Peyer's patch (tissue), 4 donors: ENCODE measurements at regions not wholly inside any gene's neighbourhood (a gene's known extent, or its start where the extent isn't known, plus 50 kb on each side); places are given as distances from the start of the nearest gene placed in this dataset.

Experiments used
- DNase-seq, 3 donors: peaks; one replicate each; pipeline ENCODE4 v3.0.0-alpha.2; 2017 to 2019
- H3K27ac ChIP-seq, 4 donors: fragments of 200-600 bp; sonication (generic); one replicate each; pipeline ENCODE4 v1.5.1; 2016 to 2019
- H3K27me3 ChIP-seq, 2 donors: fragments of 200-600 bp; sonication (generic); one replicate each; pipeline ENCODE4 v1.5.1; 2019
- H3K36me3 ChIP-seq, 3 donors: fragments of 200-600 bp; sonication (generic); one replicate each; pipeline ENCODE4 v1.5.1; 2016 to 2019
- H3K4me1 ChIP-seq, 4 donors: fragments of 200-600 bp; sonication (generic); one replicate each; pipeline ENCODE4 v1.5.1; 2016 to 2019
- H3K4me3 ChIP-seq, 4 donors: fragments of 200-600 bp; sonication (generic); 1 replicate in 3 of 4; 2 replicates in 1 of 4; pipeline ENCODE4 v1.5.1; 2016 to 2019; ENCODE audit warnings: mild to moderate bottlenecking in 1 of 4
- H3K9me3 ChIP-seq, 4 donors: fragments of 200-600 bp; sonication (generic); one replicate each; pipeline ENCODE4 v1.5.1; 2016 to 2019; ENCODE audit warnings: mild to moderate bottlenecking in 1 of 4
- POLR2A ChIP-seq, 2 donors: fragments of 450-650 bp; IDR thresholded peaks; one replicate each; pipeline ENCODE4 v1.5.1; 2017; ENCODE audit warnings: antibody characterized with exemption in 2 of 2, mild to moderate bottlenecking in 2 of 2, moderate library complexity in 2 of 2
- TF ChIP-seq, protein P1 (sequence below), 6 experiments: fragments of 450-650 bp in 4 of 6; fragments of 200-600 bp in 2 of 6; sonication (generic) in 1 of 6; IDR thresholded peaks; one replicate each; pipeline ENCODE4 v1.5.1; 2017 to 2019; ENCODE audit warnings: antibody characterized with exemption in 6 of 6, mild to moderate bottlenecking in 3 of 6, moderate library complexity in 1 of 6

DNA sequence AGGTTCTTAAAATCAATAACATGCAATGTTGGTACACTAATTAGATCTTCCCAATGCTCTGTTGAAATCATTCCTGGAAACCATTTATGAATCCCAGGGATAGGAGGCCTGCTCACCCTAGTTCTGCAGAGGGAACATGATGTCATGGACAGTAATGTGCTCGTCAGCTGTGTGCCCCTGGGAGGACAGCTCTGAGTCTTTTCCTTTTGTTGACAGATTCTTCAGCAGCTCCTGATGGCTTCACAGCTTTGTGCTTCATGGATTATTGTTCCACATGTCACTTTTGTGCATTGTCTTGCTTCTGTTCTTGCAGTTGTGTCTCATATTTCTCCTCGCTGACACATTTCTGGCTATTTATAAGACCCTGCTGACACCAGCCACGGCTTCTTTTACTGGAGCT lies 367.5 kb downstream of the CCSER2 start:
- Histone ChIP-seq H3K27ac (no peak overlapping the region), H3K4me3 (no peak overlapping the region), H3K9me3 (no peaks in the 10 kb centered on the region), H3K4me1 (no peaks in the 10 kb centered on the region), H3K36me3 (no peaks in the 10 kb centered on the region), H3K27me3 (no peaks in the 10 kb centered on the region)
- DNase-seq: no peak
- TF ChIP-seq, protein P1, sequence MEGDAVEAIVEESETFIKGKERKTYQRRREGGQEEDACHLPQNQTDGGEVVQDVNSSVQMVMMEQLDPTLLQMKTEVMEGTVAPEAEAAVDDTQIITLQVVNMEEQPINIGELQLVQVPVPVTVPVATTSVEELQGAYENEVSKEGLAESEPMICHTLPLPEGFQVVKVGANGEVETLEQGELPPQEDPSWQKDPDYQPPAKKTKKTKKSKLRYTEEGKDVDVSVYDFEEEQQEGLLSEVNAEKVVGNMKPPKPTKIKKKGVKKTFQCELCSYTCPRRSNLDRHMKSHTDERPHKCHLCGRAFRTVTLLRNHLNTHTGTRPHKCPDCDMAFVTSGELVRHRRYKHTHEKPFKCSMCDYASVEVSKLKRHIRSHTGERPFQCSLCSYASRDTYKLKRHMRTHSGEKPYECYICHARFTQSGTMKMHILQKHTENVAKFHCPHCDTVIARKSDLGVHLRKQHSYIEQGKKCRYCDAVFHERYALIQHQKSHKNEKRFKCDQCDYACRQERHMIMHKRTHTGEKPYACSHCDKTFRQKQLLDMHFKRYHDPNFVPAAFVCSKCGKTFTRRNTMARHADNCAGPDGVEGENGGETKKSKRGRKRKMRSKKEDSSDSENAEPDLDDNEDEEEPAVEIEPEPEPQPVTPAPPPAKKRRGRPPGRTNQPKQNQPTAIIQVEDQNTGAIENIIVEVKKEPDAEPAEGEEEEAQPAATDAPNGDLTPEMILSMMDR (IDR thresholded peaks at IDR 0.05): no peak

DNA sequence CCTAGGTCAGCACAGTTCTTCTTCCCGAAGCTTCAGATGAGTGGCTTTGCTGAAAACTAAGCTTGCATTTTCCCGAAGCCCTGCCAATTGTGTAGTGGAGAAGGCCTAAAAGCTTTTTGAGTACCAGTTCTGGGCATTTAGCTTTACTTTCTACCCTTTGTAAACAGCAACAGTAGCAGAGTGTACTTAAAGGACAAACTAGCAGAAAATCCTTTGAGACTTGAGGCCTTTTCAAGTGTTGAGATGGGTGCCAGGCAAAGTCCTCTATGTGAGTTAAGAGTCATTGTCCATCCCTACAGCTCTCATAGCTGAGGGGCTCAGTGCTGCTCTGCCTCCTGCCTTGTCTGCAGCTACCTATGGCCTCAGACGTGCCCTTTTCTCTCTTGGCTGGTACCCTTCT lies 368.2 kb downstream of the CCSER2 start:
- H3K27ac ChIP-seq: no peak overlapping the region
- no peaks in the 10 kb centered on the region for H3K4me1 ChIP-seq
- no peaks in the 10 kb centered on the region for H3K9me3 ChIP-seq
- no peak for DNase-seq
- no peaks in the 10 kb centered on the region for H3K36me3 ChIP-seq
- H3K27me3 ChIP-seq: no peaks in the 10 kb centered on the region
- TF ChIP-seq POLR2A (IDR thresholded peaks at IDR 0.05): no peak
- TF ChIP-seq, protein P1 (IDR thresholded peaks at IDR 0.05): no peak
- H3K4me3 ChIP-seq: no peak overlapping the region

DNA sequence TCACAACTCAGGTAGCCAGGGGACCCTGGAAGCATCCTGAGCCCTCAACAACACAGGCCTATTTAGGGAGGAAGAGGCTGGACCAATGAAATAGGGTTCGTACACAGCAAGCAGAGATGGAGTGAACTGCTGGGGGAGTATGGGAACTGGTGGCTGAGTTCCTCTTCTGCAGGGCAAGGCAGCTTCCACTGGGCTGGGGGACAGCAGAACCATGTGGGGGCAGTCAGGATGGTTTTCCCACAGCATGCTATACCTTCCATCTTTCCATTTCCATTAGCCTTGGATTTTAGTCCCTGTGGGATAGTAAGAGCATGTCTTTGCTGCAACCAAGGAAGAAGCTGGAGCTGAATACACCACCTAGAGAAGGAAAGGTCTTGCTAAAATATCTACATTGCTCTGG lies 370.6 kb downstream of the CCSER2 start:
- Histone ChIP-seq H3K27me3 (no peaks in the 10 kb centered on the region), H3K36me3 (no peaks in the 10 kb centered on the region), H3K4me1 (no peaks in the 10 kb centered on the region), H3K9me3 (no peaks in the 10 kb centered on the region), H3K4me3 (no peak overlapping the region), H3K27ac (no peak overlapping the region)
- DNase-seq: no peak
- TF ChIP-seq, protein P1 (IDR thresholded peaks at IDR 0.05): no peak
- no peak for TF ChIP-seq POLR2A (IDR thresholded peaks at IDR 0.05)

- no peak overlapping the region for H3K4me3 ChIP-seq
- H3K9me3 ChIP-seq: no peaks in the 10 kb centered on the region
- H3K4me1 ChIP-seq: no peaks in the 10 kb centered on the region
- no peaks in the 10 kb centered on the region for H3K27me3 ChIP-seq
- no peak for DNase-seq
- H3K27ac ChIP-seq: no peak overlapping the region
- no peaks in the 10 kb centered on the region for H3K36me3 ChIP-seq
- TF ChIP-seq, protein P1 (IDR thresholded peaks at IDR 0.05): no peak
- TF ChIP-seq POLR2A (IDR thresholded peaks at IDR 0.05): no peak
Measured at GRCh38 chr10:84700668-84701369, 372.4 kb downstream of the CCSER2 start.

DNA sequence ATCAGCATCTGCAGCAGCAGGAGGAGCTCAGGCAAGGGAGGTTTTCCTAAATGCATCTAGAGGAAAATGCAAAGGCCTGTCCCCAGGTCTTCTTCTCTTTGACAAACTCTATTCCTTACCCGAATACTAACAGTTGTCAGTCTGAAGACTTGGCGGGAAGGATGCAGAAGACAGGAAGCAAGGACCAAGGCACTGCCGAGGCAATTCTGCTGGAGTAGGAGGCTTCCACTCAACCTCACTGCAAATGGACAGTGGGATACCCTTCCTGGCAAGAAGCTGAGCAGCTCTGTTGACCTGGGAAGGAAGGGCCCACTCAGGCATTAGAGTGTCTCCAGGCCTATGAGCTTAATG lies 373.0 kb downstream of the CCSER2 start:
- Histone ChIP-seq H3K4me3 (no peak overlapping the region), H3K36me3 (no peaks in the 10 kb centered on the region), H3K9me3 (no peaks in the 10 kb centered on the region), H3K4me1 (no peaks in the 10 kb centered on the region), H3K27me3 (no peaks in the 10 kb centered on the region), H3K27ac (no peak overlapping the region)
- TF ChIP-seq, protein P1 (IDR thresholded peaks at IDR 0.05): no peak
- no peak for TF ChIP-seq POLR2A (IDR thresholded peaks at IDR 0.05)
- DNase-seq: no peak

GRCh38 chr10:84704101-84704500 lies 375.7 kb downstream of the CCSER2 start:
- no peak for TF ChIP-seq POLR2A (IDR thresholded peaks at IDR 0.05)
- TF ChIP-seq, protein P1 (IDR thresholded peaks at IDR 0.05): no peak
- no peaks in the 10 kb centered on the region for H3K9me3 ChIP-seq
- no peak overlapping the region for H3K4me3 ChIP-seq
- H3K4me1 ChIP-seq: no peaks in the 10 kb centered on the region
- H3K27me3 ChIP-seq: no peaks in the 10 kb centered on the region
- no peaks in the 10 kb centered on the region for H3K36me3 ChIP-seq
- H3K27ac ChIP-seq: no peak overlapping the region
- no peak for DNase-seq
